ENCODE measurements at regions not wholly inside any gene's neighbourhood (a gene's known extent, or its start where the extent isn't known, plus 50 kb on each side); places are given as distances from the start of the nearest gene placed in this dataset.

- no TSS peak for BruUV-seq (replicated peaks)
- intact Hi-C loops (cut with micrococcal nuclease) (no loop called here), in situ Hi-C loops (cut with MboI; ENCODE audit: low sequenced_read_pairs) (no loop called here), dilution Hi-C loops (cut with HindIII; ENCODE audit: low sequenced_read_pairs, unreplicated experiment) (no loop called here)
- Histone ChIP-seq H3K4me2 (ENCODE audit: low read depth, low read length) (no peak overlapping the region), H4K20me1 (ENCODE audit: insufficient read depth, low read length) (no peaks in the 10 kb centered on the region), H3K27me3 (ENCODE audit: control insufficient read depth, insufficient read depth, low read length) (no peaks in the 10 kb centered on the region), H3K14ac (replicated peaks; ENCODE audit: low read depth, low read length) (no peak overlapping the region), H4K5ac (ENCODE audit: low read depth, low read length) (no peak overlapping the region), H3K36me3 (ENCODE audit: control insufficient read depth, insufficient read depth, low read length) (no peaks in the 10 kb centered on the region), H3K4me1 (ENCODE audit: control insufficient read depth, insufficient read depth, low read length) (no peaks in the 10 kb centered on the region), H3K27ac (ENCODE audit: insufficient read depth, low read length) (no peak overlapping the region), H2BK15ac (ENCODE audit: low read depth, low read length) (no peak overlapping the region), H2AFZ (replicated peaks; ENCODE audit: low read length, poor library complexity) (no peak overlapping the region), H2BK20ac (ENCODE audit: low read depth, low read length) (no peak overlapping the region), H3K4me3 (ENCODE audit: insufficient read depth, low read depth, low read length) (no peak overlapping the region), H3K9ac (ENCODE audit: low read depth, low read length) (no peak overlapping the region), H2BK120ac (ENCODE audit: low read depth, low read length) (no peak overlapping the region), H3K79me1 (ENCODE audit: low read depth in 1 of 2, low read length in 2 of 2) (no peaks in the 10 kb centered on the region), H2BK5ac (ENCODE audit: low read depth, low read length, poor library complexity, severe bottlenecking) (no peak overlapping the region), H3K56ac (ENCODE audit: extremely low read depth, insufficient read depth, low read length) (no peak overlapping the region), H2AK5ac (ENCODE audit: low read depth, low read length) (no peak overlapping the region), H3K18ac (ENCODE audit: low read depth, low read length) (no peak overlapping the region), H3K9me3 (ENCODE audit: control insufficient read depth, insufficient read depth, low read length) (peaks cover 12% of the 10 kb centered on the region), H3K4ac (ENCODE audit: low read depth, low read length) (no peak overlapping the region), H4K8ac (ENCODE audit: low read depth in 2 of 2, low read length in 2 of 2) (no peak overlapping the region), H3K23ac (ENCODE audit: low read depth, low read length) (no peak overlapping the region), H3K9me1 (ENCODE audit: insufficient read depth, low read length) (no peaks in the 10 kb centered on the region), H4K91ac (ENCODE audit: insufficient read depth, low read depth, low read length) (no peak overlapping the region), H2AK9ac (replicated peaks; ENCODE audit: low read depth, low read length, poor library complexity) (no peak overlapping the region)
- ChIA-PET CTCF (no interaction called here), POLR2A (ENCODE audit: unreplicated experiment) (no interaction called here)
- WGBS, 2 experiments (ENCODE audit: extremely low coverage in 2 of 2, insufficient read length in 1 of 2), result no CpG with 5 or more reads among the region's 18 CpGs
- no peak for DNase-seq
- ATAC-seq (ENCODE audit: low read depth), result no peak
- TF ChIP-seq BHLHE40 (IDR thresholded peaks at IDR 0.05; ENCODE audit: low read depth, low read length) (no peak), RFX5 (IDR thresholded peaks at IDR 0.05; ENCODE audit: low read depth, low read length) (no peak), RCOR1 (IDR thresholded peaks at IDR 0.05; ENCODE audit: insufficient replicate concordance, low read length) (no peak), CEBPB (IDR thresholded peaks at IDR 0.05; ENCODE audit: low read depth, low read length) (no peak), FOS (IDR thresholded peaks at IDR 0.05; ENCODE audit: low read depth, low read length) (no peak), USF2 (IDR thresholded peaks at IDR 0.05; ENCODE audit: low read depth, low read length) (no peak), ELK1 (IDR thresholded peaks at IDR 0.05; ENCODE audit: borderline replicate concordance, low read depth, low read length) (no peak), SMC3 (IDR thresholded peaks at IDR 0.05; ENCODE audit: low read depth, low read length) (no peak), MAZ (IDR thresholded peaks at IDR 0.05; ENCODE audit: borderline replicate concordance, low read depth, low read length) (no peak), MAFK (IDR thresholded peaks at IDR 0.05; ENCODE audit: low read depth, low read length) (no peak), NFE2L2 (IDR thresholded peaks at IDR 0.05; ENCODE audit: low read depth, low read length) (no peak), POLR2A (IDR thresholded peaks at IDR 0.05; ENCODE audit: low read depth, low read length) (no peak), RAD21 (IDR thresholded peaks at IDR 0.05; ENCODE audit: low read length) (no peak), MXI1 (IDR thresholded peaks at IDR 0.05; ENCODE audit: borderline replicate concordance, low read depth, low read length) (no peak), CTCF (conservative IDR thresholded peaks at IDR 0.05; ENCODE audit: low read depth, low read length) (no peak)
Observed at GRCh38 chr10:8731121-8732095, 676.9 kb downstream of the GATA3 start.

All from IMR-90 (cell line).